Calu3 (cell line): ENCODE measurements at regions not wholly inside any gene's neighbourhood (a gene's known extent, or its start where the extent isn't known, plus 50 kb on each side); places are given as distances from the start of the nearest gene placed in this dataset.

Source experiments
- BruUV-seq: library from RNA; stranded (reverse); fragments of 400-500 nt; replicated peaks from 2 replicates; lab custom pipeline; 2021; lab: Mats Ljungman, UMichigan
- CTCF ChIA-PET: fragments of 300-600 bp; sonication (Branson Sonifier 250); formaldehyde crosslinking; loops from one replicate; lab custom pipeline; 2022; ENCODE audit warnings: antibody characterized with exemption; lab: Charles Lee
- DNase-seq: peaks from one replicate; pipeline ENCODE4 v3.0.0; 2022
- H3K27ac Mint-ChIP-seq: one replicate; pipeline ENCODE4 v1.8.0; 2022; ENCODE audit warnings: mixed read lengths; ENCODE audit not compliant: unreplicated experiment
- H3K27me3 Mint-ChIP-seq: one replicate; pipeline ENCODE4 v1.8.0; 2022; ENCODE audit warnings: mixed read lengths; ENCODE audit not compliant: unreplicated experiment
- H3K36me3 Mint-ChIP-seq: one replicate; pipeline ENCODE4 v1.8.0; 2022; ENCODE audit warnings: mild to moderate bottlenecking, moderate library complexity, mixed read lengths; ENCODE audit not compliant: insufficient read depth, unreplicated experiment
- H3K4me1 Mint-ChIP-seq: one replicate; pipeline ENCODE4 v1.8.0; 2022; ENCODE audit warnings: mild to moderate bottlenecking, low read depth, mixed read lengths; ENCODE audit not compliant: unreplicated experiment
- H3K4me3 Mint-ChIP-seq: one replicate; pipeline ENCODE4 v1.8.0; 2022; ENCODE audit warnings: mild to moderate bottlenecking, low read depth, moderate library complexity, mixed read lengths; ENCODE audit not compliant: unreplicated experiment
- H3K9me3 Mint-ChIP-seq: one replicate; pipeline ENCODE4 v1.8.0; 2022; ENCODE audit warnings: low read depth, mixed read lengths; ENCODE audit not compliant: unreplicated experiment
- CTCF ChIP-seq: fragments of 200-600 bp; IDR thresholded peaks from one replicate; pipeline ENCODE4 v1.8.0; 2022; ENCODE audit warnings: antibody characterized with exemption; ENCODE audit not compliant: unreplicated experiment
- intact Hi-C: fragments of 100-400 bp; cut with micrococcal nuclease; formaldehyde crosslinking; loops from one replicate; pipeline ENCODE4 v1.10.0; 2022; ENCODE audit not compliant: unreplicated experiment

GRCh38 chr16:48105976-48106375 lies 49.8 kb downstream of the ABCC12 start:
- no peak overlapping the region for H3K27ac Mint-ChIP-seq
- no peak for TF ChIP-seq CTCF
- BruUV-seq: no TSS peak
- DNase-seq: no peak
- H3K36me3 Mint-ChIP-seq: no peaks in the 10 kb centered on the region
- no peaks in the 10 kb centered on the region for H3K9me3 Mint-ChIP-seq
- intact Hi-C loops: no loop called here
- H3K4me1 Mint-ChIP-seq: no peaks in the 10 kb centered on the region
- CTCF ChIA-PET: interaction anchor here (0.6 kb wide), 1 partner anchor 1135 kb away, joined by 3 read pairs; no protein-coding TSS in a partner anchor
- no peak overlapping the region for H3K4me3 Mint-ChIP-seq
- H3K27me3 Mint-ChIP-seq: peaks cover 99% of the 10 kb centered on the region

GRCh38 chr16:48105456-48105855 lies 50.3 kb downstream of the ABCC12 start:
- Mint-ChIP-seq H3K4me1 (no peaks in the 10 kb centered on the region), H3K9me3 (no peaks in the 10 kb centered on the region), H3K27ac (no peak overlapping the region), H3K36me3 (no peaks in the 10 kb centered on the region), H3K27me3 (peaks cover 99% of the 10 kb centered on the region), H3K4me3 (no peak overlapping the region)
- intact Hi-C loops: no loop called here
- DNase-seq: no peak
- CTCF ChIA-PET: interaction anchor here (0.6 kb wide), 1 partner anchor 1134 kb away, joined by 3 read pairs; no protein-coding TSS in a partner anchor
- BruUV-seq: no TSS peak
- no peak for TF ChIP-seq CTCF

- BruUV-seq: no TSS peak
- H3K36me3 Mint-ChIP-seq: no peaks in the 10 kb centered on the region
- CTCF ChIA-PET: no interaction called here
- TF ChIP-seq CTCF: no peak
- intact Hi-C loops: no loop called here
- peaks cover 85% of the 10 kb centered on the region for H3K27me3 Mint-ChIP-seq
- no peak overlapping the region for H3K4me3 Mint-ChIP-seq
- no peaks in the 10 kb centered on the region for H3K4me1 Mint-ChIP-seq
- DNase-seq: no peak
- H3K27ac Mint-ChIP-seq: no peak overlapping the region
- no peaks in the 10 kb centered on the region for H3K9me3 Mint-ChIP-seq
Measured at GRCh38 chr16:48103591-48103990, 52.2 kb downstream of the ABCC12 start.

- CTCF ChIA-PET: no interaction called here
- Mint-ChIP-seq H3K36me3 (no peaks in the 10 kb centered on the region), H3K27me3 (peaks cover 85% of the 10 kb centered on the region), H3K4me1 (no peaks in the 10 kb centered on the region), H3K27ac (no peak overlapping the region), H3K4me3 (no peak overlapping the region), H3K9me3 (no peaks in the 10 kb centered on the region)
- BruUV-seq: no TSS peak
- no peak for TF ChIP-seq CTCF
- no peak for DNase-seq
- intact Hi-C loops: no loop called here
Measured at GRCh38 chr16:48102083-48103008, 53.4 kb downstream of the ABCC12 start.
